ENCODE measurements at regions not wholly inside any gene's neighbourhood (a gene's known extent, or its start where the extent isn't known, plus 50 kb on each side); places are given as distances from the start of the nearest gene placed in this dataset.

GRCh38 chr3:72222410-72222809 lies 437.5 kb upstream of the PROK2 start:
- no peak for TF ChIP-seq CTCF (IDR thresholded peaks at IDR 0.05)
- TF ChIP-seq EP300 (IDR thresholded peaks at IDR 0.05): no peak
